ENCODE measurements at regions not wholly inside any gene's neighbourhood (a gene's known extent, or its start where the extent isn't known, plus 50 kb on each side); places are given as distances from the start of the nearest gene placed in this dataset.

DNA sequence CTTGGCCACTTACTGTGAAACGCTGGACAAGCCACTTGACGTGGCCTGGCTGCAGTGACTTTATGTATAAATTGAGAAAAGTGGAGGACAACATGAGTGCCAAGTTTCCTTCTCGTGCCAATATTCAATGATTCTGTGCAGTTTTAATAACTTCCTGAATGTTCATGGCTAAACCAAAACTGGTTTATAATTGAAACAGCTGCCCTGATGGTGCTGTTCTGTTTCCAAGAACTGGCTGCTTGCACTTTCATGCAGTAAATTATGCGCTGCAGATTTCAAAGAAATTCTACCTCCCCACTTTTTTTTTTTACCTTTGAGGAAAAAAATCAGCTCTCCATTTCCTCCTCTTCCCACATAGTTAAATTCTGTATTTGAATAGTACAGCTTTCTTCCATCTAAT, 205.2 kb upstream of the CASK start:
- no peaks in the 10 kb centered on the region for H3K27me3 ChIP-seq (ENCODE audit: insufficient read depth, low read length)
- no peaks in the 10 kb centered on the region for H3K36me3 ChIP-seq (ENCODE audit: control insufficient read depth in 1 of 2, insufficient read depth in 2 of 2, low read length in 2 of 2)
- H3K4me2 ChIP-seq (ENCODE audit: low read length), result no peak overlapping the region
- no peak overlapping the region for H3K9ac ChIP-seq (ENCODE audit: low read length)
- DNase-seq (ENCODE audit: low read depth, low spot score) (no peak), ATAC-seq (no peak)
- BruUV-seq (replicated peaks), result no TSS peak
- intact Hi-C loops (cut with micrococcal nuclease), result no loop called here
- no peak overlapping the region for H3K4me3 ChIP-seq (replicated peaks in 1 of 2; ENCODE audit: low read depth in 1 of 2, low read length in 2 of 2)
- no peaks in the 10 kb centered on the region for H4K20me1 ChIP-seq (ENCODE audit: insufficient read depth)
- H3K79me2 ChIP-seq (ENCODE audit: insufficient read depth, low read length), result no peaks in the 10 kb centered on the region
- H3K9me2 ChIP-seq (ENCODE audit: insufficient read depth), result no peaks in the 10 kb centered on the region
- no peak overlapping the region for H2AFZ ChIP-seq (ENCODE audit: low read depth, low read length, poor library complexity, severe bottlenecking)
- CTCF ChIA-PET, result no interaction called here
- POLR2A ChIA-PET, result no interaction called here
- no peaks in the 10 kb centered on the region for H3K9me3 ChIP-seq (ENCODE audit: control insufficient read depth in 1 of 2, insufficient read depth in 1 of 2, low read depth in 1 of 2, low read length in 2 of 2)
- peaks cover 0 to 7% of the 10 kb centered on the region in 2 experiments; a peak in 1 of 4 replicates for H3K4me1 ChIP-seq (ENCODE audit: control insufficient read depth in 1 of 2, insufficient read depth in 2 of 2, low read length in 2 of 2)
- RAD21 ChIA-PET (ENCODE audit: low non-redundant PET in 1 of 2, low total read pairs in 2 of 2, uncharacterized antibody in 2 of 2, unreplicated experiment in 2 of 2), result no interaction called here
- H3K27ac ChIP-seq (ENCODE audit: low read depth, low read length), result no peak overlapping the region
- TF ChIP-seq REST (IDR thresholded peaks at IDR 0.05; ENCODE audit: low read depth) (no peak), EZH2 (IDR thresholded peaks at IDR 0.05) (no peak), YY1 (IDR thresholded peaks at IDR 0.05; ENCODE audit: extremely low read depth, insufficient replicate concordance, low read depth, low read length) (no peak)

GRCh38 chrX:42128020-42128419, 204.7 kb upstream of the CASK start:
- no peak overlapping the region for H3K9ac ChIP-seq (ENCODE audit: low read length)
- CTCF ChIA-PET, result no interaction called here
- H3K9me2 ChIP-seq (ENCODE audit: insufficient read depth), result no peaks in the 10 kb centered on the region
- TF ChIP-seq CTCF (IDR thresholded peaks at IDR 0.05 in 2 of 3, conservative IDR thresholded peaks at IDR 0.05 in 1 of 3; ENCODE audit: borderline replicate concordance in 1 of 3, insufficient read depth in 1 of 3, low read depth in 2 of 3, low read length in 2 of 3) (no peak), POLR2A (IDR thresholded peaks at IDR 0.05; ENCODE audit: borderline replicate concordance, extremely low read depth, insufficient read depth, insufficient read length) (no peak), SP1 (IDR thresholded peaks at IDR 0.05; ENCODE audit: low read depth) (no peak), EGR1 (IDR thresholded peaks at IDR 0.05; ENCODE audit: low read depth) (no peak), EZH2 (IDR thresholded peaks at IDR 0.05) (no peak), SRF (IDR thresholded peaks at IDR 0.05; ENCODE audit: low read depth) (no peak)
- intact Hi-C loops (cut with micrococcal nuclease), result no loop called here
- H3K27me3 ChIP-seq (ENCODE audit: insufficient read depth, low read length), result no peaks in the 10 kb centered on the region
- peaks cover 0 to 7% of the 10 kb centered on the region in 2 experiments; a peak in 1 of 4 replicates for H3K4me1 ChIP-seq (ENCODE audit: control insufficient read depth in 1 of 2, insufficient read depth in 2 of 2, low read length in 2 of 2)
- H3K4me3 ChIP-seq (replicated peaks in 1 of 2; ENCODE audit: low read depth in 1 of 2, low read length in 2 of 2), result no peak overlapping the region
- no peak overlapping the region for H2AFZ ChIP-seq (ENCODE audit: low read depth, low read length, poor library complexity, severe bottlenecking)
- ATAC-seq (no peak), DNase-seq (ENCODE audit: low read depth, low spot score) (no peak)
- H3K9me3 ChIP-seq (ENCODE audit: control insufficient read depth in 1 of 2, insufficient read depth in 1 of 2, low read depth in 1 of 2, low read length in 2 of 2), result no peaks in the 10 kb centered on the region
- no peak overlapping the region for H3K4me2 ChIP-seq (ENCODE audit: low read length)
- POLR2A ChIA-PET, result no interaction called here
- H3K36me3 ChIP-seq (ENCODE audit: control insufficient read depth in 1 of 2, insufficient read depth in 2 of 2, low read length in 2 of 2), result no peaks in the 10 kb centered on the region
- no peaks in the 10 kb centered on the region for H4K20me1 ChIP-seq (ENCODE audit: insufficient read depth)
- no TSS peak for BruUV-seq (replicated peaks)
- RAD21 ChIA-PET (ENCODE audit: low non-redundant PET in 1 of 2, low total read pairs in 2 of 2, uncharacterized antibody in 2 of 2, unreplicated experiment in 2 of 2), result no interaction called here
- H3K79me2 ChIP-seq (ENCODE audit: insufficient read depth, low read length), result no peaks in the 10 kb centered on the region
- no peak overlapping the region for H3K27ac ChIP-seq (ENCODE audit: low read depth, low read length)

Data from HCT116 (cell line).